NCI-H446 (cell line): ENCODE measurements at regions not wholly inside any gene's neighbourhood (a gene's known extent, or its start where the extent isn't known, plus 50 kb on each side); places are given as distances from the start of the nearest gene placed in this dataset.
"Not testable (repeated sequence)": the region's sequence is repeated elsewhere in the genome, so short reads cannot be mapped to it uniquely, and the experiment has no call there.

Experiments
- DNase-seq, 2 experiments: peaks; one replicate each; lab custom pipeline; 2025; lab: John Stamatoyannopoulos, UW

DNA sequence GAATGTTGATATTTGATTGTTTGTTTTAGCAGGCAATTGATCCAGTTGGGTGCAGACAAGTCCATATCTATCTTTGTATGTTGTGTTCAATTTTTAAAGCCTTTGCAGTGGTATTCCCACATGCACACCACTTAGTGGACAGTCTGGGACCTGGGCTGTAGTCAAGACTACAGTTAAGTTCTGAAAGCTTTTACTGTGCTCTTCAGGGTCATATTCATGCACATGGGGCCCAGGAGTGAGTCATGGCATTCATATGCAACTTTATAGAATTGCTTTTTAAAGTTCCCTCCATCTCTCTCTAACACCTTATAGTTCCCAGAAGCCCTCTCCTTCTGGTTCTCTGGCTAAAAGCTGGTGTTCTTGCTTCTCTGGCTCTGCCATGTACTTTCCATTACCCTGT lies 228.2 kb upstream of the CCNH start:
- DNase-seq: no peak

DNA sequence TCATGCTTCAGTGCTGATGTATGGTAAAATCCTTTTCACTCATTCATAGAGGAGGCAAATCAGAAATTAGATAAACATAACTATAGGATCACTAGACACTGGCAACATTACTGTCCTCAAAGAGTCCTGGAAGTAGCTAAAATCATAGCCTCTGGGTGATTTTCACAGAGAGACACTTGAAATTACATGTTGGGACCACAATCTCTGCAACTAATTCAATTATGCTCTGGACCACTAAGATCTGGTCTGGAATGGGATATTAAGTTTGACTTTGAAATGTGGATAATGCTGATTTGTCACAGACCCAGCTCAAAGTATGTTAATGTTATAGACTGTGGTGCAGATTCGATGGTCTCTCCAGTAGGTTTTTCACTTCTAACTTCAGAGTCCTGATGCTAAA lies 214.6 kb upstream of the CCNH start:
- DNase-seq: no peak

DNA sequence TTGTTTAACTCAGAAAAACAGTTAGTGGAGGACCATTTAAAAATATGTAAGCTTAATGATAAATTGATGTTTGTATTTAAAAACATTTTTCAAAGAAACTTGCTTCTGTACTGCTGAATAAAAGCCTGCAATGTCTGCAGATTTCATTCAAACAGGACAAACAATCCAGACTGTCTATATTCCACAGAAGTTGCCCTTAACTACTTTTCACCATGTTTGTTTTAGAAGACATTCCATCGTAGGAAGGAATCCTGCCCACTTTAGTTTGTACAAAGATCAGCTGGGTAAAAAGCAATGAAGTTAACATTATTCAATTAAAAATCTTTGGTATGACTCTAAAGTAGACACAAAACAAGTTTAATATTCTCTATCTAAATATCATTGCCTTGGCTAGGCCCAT lies 195.7 kb upstream of the CCNH start:
- no peak for DNase-seq

DNA sequence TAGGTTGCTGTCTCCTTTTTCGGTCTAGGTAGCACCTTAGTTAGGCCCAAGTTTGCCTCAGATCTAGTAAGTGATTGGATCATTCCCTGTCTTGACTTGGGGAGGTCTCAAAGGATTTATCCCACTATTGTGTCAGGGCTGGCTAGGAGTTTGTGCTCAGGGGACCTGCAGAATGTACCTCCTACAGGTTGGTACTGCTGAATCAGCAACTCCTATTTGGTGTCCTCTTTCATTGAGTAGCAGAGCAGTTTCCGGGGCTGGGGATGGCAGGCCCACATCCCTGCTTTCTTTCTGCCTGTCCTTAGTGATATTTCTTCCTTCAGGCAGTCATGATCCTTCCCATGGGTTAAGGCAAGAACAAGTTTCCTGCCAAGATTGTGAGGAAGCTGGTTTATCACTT lies 192.9 kb upstream of the CCNH start:
- no peak for DNase-seq

DNA sequence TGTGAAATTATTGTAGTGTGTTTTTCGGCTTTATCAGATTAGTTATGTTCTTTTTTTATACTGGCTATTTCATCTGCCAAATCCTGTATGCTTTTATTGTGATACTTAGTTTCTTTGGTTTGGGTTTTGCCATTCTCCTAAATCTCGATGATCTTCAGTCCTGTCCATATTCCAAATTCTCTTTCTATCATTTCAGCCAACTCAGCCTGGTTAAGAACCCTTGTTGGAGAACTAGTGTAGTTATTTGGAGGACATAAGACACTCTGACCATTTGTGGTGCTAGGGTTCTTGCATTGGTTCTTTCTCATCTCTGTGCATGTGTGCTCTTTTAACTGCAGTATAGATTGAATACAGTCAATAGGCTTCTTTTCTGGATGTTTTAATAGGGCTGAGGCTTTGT lies 187.0 kb upstream of the CCNH start:
- no peak for DNase-seq

DNA sequence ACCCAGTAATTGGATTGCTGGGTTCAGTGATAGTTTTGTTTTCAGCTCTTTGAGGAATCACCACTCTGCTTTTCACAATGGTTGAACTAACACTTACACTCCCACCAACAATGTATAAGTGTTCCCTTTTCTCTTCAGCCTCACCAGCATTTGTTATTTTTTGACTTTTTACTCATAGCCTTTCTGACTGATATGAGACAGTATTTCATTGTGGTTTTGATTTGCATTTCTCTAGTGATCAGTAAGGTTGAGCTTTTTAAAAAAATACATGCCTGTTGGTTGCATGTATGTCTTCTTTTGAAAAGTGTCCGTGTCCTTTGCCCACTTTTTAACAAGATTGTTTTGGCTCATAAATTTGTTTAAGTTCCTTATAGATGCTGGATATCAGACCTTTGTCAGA lies 185.7 kb upstream of the CCNH start:
- DNase-seq: no peak

DNA sequence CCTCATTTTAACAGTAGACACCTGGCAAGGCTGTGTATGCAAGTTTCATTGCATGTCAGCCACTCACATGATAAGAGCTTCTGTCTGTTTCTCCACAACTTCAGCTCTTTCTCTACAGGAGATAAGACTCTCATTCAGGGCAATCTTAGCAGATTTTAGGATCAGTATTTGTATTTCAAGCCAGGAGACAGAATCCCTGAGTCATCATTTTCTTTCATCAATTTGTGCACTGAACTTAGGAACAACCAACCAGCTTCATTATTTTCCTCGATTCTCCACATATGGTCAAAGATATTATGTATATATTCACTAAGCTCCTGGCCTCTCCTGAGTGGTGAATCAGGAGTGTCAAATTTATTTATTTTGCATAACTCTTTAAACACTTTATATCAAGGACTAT lies 181.8 kb upstream of the CCNH start:
- no peak for DNase-seq

DNA sequence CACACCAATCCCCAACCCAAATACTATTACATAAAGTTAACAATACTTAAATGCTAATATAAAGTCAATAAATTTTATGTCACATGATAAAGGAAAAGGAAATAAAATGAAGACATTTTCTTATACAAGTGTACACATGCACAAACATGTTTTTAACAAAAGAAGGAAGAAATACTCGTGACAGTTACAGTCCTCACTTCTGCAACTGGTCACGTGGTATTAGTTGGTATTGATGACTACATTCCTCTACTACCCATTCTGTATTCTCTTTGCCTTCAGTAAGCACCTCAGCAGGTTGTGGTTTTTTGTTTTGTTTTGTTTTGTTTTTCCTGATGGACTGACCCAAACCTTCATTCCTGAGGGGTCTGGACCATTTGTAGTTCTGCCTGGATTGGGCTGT lies 176.9 kb upstream of the CCNH start:
- no peak for DNase-seq

DNA sequence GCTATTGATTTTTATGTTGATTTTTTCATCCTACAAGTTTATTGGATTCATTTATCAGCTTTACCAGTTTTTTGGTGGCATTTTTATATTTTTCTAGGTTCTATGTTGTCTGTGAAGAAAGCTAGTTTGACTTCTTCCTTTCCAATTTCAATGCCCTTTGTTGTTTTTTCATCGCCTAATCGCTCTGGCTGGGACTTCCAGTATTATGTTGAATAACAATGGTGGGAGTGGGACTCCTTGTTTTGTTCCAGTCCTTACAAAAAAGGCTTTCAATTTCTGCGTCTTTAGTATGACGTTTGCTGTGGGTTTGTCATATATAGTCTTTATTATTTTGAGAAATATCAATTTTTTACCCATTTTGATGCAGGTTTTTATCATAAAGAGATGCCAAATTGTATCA lies 175.6 kb upstream of the CCNH start:
- no peak for DNase-seq

DNA sequence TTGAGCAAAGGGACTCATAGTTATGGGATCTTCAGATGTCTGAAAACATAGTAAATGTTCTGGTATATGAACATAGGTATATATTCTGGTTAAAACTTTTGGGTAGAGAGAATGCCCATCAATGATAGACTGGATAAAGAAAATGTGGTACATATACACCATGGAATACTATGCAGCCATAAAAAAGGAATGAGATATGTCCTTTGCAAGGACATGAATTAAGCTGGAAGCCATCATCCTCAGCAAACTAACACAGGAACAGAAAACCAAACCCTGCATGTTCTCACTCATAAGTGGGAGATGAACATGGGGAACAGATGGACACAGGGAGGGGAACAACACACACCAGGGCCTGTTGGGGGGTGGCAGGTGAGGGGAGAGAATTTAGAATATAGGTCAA lies 171.0 kb upstream of the CCNH start:
- not testable (repeated sequence) for DNase-seq

DNA sequence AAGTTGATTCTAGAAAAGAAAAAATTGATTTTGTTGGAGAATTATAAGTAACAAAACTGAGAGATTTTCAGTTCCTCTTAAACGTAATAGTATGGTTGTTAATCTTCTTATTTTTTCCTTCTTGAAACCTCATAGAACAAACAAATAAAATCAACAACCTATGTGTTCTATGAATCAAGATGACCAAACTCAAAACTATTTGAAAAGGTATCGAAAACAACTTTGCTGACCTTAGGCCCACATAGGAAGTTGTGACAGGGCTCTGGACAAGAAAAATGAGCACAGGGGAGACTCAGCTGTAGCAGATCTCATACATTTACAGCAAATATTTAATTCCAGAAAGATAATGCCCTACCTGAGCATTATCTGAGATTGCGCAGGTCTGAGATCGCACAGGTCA lies 169.4 kb upstream of the CCNH start:
- DNase-seq: no peak

DNA sequence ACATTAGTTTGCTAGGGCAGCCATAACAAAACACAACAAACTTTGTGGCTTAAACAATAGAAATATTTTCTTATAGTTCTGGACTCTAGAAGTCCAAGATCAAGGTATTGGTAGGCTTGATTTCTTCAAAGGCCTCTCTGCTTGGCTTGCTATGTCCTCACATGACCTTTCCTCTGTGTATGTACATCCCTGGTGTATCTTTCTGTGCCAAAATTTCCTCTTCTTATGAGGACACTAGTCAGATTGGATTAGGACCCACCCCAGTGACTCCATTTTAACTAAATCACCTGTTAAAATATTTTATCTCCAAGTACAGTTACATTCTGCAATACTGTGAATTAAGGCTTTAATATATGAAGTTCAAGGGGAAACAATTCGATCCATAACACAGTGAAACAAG lies 168.9 kb upstream of the CCNH start:
- no peak for DNase-seq

DNA sequence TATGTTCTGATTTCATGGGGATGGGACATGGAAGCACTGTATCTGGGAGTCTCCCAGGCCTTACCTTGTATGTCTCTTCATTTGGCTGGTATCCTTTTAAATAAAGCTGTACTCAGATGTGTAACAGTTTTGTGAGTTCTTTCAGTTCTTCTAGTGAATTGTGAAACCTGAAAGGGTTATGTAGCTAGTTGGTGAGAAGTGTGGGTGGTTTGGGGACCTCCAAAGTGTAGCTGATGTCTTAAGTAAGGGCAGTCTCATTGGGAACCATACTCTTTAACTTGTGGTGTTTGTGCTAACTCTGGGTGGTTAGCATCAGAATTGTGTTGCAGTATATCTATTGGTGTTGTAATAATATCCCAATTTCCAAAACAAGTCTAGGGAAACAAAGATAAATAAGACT lies 166.9 kb upstream of the CCNH start:
- DNase-seq: no peak

DNA sequence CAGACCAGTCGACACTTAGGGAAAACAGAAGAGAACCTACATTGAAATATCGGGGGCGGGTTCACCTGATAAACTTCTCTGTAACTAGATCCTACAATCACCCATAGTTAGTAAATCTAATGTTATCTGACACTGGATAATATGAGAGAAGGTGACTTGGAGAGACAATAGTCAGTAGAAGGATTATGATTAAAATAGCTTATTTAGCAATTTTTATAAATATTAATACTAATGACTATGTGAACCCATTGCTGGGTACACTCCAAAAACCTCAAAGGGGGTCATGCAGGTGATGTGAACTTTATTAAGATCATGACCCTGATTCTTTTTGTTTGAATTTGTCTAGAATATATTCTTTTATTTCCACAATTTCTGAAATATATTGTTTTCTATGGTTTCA lies 164.1 kb upstream of the CCNH start:
- DNase-seq: no peak

DNA sequence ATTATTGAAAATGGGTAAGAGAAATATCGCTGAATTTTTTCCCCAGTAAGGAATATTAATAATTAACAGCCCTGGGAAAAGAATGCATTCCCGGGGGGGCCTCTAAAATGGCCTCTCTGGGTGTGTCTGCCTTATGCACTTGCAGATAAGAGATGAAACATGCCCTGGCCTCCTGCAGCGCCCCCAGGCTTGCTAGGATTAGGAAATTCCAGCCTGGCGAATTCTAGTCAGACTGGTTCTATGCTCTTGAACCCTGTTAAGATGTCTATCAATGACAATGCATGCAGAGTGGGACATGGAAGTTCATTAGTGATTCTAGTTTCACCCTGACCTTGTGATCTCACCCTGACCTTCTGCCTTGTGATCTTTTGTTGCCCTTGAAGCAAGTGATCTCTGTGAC lies 163.6 kb upstream of the CCNH start:
- not testable (repeated sequence) for DNase-seq

DNA sequence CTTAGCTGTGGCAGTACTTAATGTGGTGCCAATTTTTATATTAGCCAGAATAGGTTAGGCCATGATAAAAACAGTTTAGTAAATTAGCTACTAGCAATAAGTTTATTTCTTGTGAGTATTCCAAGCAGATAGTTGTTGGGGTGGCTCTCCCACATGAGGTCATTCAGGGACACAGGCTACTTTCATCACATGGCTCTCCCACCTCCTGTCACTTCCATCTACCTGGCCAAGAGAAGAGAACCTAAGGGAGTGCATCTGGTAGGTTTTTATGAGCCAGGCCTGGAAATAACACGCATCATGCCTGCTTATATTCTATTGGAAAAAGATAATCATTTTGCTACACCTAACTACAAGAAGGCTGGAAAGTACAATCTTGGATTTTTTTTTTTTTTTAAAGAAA lies 161.4 kb upstream of the CCNH start:
- no peak for DNase-seq

DNA sequence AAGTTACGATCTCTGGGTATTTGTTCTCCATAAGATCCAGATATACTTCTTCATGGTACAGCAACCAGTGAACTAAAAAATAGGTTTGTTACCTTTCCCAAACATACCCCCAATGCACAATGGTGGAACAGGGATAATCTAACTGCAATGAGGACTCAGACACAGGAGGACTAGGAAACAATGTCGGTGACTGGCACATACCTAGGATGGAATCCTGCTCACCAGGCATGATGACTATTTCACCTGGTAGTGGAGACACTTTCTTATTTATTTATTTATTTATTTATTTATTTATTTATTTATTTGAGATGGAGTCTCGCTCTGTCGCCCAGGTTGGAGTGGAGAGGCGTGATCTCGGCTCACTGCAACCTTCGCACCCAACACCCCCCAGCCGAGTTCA lies 159.9 kb upstream of the CCNH start:
- no peak for DNase-seq

DNA sequence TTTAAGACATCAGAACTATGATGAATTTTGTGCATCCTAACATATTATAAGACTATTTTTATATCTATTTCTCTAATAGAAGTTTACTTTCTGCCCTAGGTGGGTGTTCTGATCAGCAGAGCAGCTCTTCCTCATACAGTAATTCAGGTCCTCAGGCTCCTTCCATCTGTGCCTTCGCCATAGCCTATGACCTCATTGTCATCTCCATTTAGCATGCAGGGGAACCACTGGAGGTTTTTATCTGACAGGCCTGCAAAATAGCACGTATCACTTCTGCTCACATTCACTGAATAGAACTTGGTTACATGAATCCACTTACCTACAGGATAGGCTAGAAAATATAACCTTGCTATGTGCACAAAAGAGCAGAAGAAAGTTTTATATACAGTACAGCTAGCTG lies 159.4 kb upstream of the CCNH start:
- DNase-seq: no peak

DNA sequence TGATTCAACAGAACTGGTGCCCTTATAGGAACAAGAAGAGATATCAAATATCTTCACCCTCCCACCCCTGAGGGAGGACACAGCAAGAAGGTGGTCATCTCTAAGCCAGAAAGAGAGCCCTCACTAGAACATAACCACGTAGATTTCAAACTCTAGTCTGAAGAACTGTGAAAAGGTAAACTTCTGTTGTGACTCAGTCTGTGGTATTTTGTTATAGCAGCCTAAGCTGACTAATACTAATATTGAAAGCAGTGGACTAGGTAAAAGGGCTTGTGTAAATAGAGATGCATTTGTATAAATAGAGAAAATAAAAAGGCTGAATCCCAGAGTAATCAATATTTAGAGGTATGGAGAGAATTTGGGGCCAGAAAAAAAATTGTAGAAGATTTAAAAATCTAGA lies 157.6 kb upstream of the CCNH start:
- DNase-seq: no peak

DNA sequence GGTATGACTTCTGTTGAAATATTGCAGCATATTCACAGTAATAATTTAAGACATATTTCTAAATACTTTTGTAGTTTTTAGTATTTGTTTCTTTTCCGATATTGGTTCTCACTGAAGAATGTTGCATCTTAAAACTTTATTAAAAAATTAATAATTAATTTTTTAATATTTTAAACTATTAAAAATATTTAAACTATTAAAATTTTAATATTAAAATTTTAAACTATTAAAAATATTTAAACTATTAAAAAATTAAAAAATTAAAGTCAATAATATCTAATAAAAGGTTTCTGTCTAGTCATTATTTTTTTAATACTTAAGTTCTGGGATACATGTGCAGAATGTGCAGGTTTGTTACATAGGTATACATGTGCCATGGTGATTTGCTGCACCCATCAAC lies 149.3 kb upstream of the CCNH start:
- DNase-seq: no peak

DNA sequence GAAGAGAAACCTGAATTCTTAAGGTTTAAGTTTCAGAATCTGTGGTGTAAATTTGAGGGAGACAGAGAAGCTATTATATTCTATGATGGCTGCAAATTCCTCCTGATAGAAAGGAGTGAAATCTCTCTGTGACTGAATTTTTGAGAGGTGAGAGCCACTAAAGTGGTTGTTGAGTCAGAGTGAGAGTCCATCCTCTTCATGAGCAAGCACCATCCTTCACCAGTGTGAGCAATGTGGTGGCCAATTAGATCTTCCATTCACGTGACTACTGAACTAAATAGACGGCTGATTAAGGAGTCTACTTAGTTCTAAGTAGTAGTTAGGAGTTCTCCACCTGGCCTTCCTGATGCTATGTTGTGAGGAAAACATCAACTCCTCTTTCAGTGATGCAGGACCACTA lies 147.8 kb upstream of the CCNH start:
- DNase-seq: no peak

DNA sequence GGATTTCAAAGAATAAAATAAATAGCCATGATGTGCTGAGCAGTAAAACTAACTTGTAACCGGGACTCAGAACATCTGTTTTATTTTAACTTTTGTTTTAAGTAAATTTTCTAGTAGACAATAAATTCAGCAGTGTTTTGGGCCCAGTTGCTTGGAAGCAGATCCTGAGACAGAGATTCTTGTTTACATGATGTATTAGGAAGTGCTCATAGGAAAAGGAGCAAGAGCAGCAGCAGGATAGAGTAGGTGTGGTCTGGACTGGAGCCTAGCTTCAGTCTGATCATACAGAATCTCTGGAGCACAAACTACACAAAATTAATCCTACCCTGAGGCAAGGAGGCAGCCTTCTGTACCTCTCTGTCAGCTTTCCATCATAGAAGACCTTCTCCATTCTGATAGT lies 139.2 kb upstream of the CCNH start:
- peak in 1 of 2 experiments; percentile 5 for DNase-seq

DNA sequence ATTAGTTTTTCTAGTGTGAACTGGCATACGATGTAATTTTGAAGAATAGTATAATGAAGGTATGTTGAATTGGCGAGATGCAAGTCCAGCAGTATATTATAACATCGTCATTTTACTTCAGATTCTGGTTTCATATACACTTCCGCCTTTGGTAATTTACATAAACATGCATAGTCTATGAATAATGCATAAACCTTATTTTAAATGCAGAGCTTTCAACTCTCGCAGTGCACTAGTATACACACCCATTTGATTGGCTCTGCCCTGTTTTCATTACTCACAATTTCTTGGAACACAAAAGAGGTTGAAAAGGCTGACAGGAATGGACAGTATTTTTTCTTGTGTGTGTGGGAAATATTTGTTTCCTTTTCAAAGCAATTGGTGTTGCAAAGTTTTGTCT lies 128.9 kb upstream of the CCNH start:
- no peak for DNase-seq

DNA sequence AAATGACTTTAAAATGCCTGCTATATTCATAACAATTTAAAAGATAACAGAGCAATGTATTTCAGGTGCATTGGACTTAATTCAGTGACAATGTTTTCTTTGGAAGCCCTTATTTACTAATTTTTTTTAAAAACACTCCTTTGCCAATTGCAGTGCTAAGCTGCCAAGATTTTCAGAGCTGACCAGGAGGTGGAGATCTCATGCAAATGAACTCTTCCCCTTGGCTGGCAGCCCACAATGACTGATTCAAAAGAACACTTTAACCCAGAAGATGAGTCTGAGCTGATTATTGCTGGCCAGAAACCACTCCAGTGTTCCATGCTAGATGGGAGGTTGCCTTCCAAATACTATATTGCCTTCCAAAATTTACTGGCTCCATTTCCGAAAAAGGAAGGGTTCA lies 128.3 kb upstream of the CCNH start:
- peak; percentile 93 to 96 for DNase-seq

DNA sequence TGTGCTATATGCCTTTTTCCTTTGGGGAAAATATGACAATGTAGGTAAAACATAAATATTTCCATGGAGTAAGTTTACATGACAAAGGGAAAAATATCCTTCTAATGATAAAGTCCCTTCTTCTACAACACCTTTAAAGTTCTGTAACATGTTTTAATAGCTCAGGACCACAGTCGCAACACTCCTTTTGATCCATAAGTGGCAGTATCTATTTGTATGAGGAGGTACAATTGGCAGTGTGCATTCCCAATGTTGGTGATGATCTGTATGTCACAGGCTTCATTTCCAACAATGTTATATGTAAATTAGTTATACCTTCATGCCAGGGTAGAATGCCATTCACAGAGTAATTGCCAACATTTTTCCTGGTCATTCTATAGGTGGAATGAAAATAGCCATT lies 127.1 kb upstream of the CCNH start:
- peak in 1 of 2 experiments; percentile 10 for DNase-seq
